GM21423 (cell line): ENCODE measurements at regions not wholly inside any gene's neighbourhood (a gene's known extent, or its start where the extent isn't known, plus 50 kb on each side); places are given as distances from the start of the nearest gene placed in this dataset.
"Not testable (repeated sequence)": the region's sequence is repeated elsewhere in the genome, so short reads cannot be mapped to it uniquely, and the experiment has no call there.

Experiments
- ATAC-seq: cut with Tn5 transposase; IDR thresholded peaks from one replicate; pipeline ENCODE4 v1.9.1; 2021; ENCODE audit warnings: mild to moderate bottlenecking, moderate library complexity; ENCODE audit not compliant: unreplicated experiment

DNA sequence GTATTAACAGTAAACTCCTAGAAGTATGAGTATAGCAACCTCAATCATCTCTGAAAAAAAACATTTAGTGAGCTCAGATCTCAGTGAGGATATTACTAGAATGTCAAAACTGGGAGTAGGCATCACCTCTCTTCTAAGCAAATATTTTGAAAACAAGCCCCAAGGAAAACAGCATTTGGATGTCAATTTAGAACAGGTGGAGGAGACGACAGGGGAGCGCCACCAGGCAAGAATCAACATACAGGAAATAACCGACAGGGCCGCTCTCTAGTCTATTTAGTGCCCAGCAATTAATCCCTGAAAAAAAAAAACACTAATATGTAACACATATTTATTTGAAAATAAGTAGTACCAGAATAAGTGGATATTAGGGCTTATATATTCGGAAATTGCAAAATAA is 940.3 kb upstream of the ADGRL3 start:
- no peak for ATAC-seq

DNA sequence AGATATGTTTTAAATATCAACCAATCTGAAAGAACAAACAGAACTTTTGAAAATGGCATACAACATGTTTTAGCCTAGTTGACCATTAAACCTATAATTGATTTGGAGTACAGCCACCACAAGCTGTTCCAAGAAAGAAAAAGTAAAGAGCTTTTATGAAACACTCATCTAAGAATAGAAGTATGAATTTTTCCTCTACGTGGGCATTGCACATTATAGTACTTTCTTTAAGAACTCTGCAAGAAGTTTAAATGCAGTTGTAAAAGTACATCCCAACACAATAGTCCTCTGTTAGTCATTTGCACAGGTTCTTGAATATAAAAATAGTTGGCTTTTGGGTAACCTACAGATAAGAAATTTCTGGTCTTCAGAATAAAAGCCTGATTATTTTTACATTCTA is 933.6 kb upstream of the ADGRL3 start:
- ATAC-seq, result no peak

DNA sequence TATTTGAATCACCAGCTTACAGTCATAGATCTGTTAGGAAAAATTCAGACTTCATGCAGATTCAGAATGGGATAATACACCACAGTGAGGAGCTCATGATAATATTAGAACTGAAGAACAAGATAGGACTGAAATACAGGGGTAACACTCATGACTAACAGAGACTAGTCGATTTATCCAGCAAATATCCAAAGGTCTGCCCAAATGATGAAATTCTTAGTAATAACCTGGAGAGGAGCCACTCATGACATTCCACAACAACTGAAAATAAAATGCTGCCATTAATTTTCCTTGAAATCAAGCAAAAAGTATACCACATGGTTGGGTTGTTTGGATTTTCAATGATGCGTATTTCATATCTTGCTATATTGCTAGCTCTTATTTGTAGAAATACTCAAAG is 903.7 kb upstream of the ADGRL3 start:
- ATAC-seq, result no peak

DNA sequence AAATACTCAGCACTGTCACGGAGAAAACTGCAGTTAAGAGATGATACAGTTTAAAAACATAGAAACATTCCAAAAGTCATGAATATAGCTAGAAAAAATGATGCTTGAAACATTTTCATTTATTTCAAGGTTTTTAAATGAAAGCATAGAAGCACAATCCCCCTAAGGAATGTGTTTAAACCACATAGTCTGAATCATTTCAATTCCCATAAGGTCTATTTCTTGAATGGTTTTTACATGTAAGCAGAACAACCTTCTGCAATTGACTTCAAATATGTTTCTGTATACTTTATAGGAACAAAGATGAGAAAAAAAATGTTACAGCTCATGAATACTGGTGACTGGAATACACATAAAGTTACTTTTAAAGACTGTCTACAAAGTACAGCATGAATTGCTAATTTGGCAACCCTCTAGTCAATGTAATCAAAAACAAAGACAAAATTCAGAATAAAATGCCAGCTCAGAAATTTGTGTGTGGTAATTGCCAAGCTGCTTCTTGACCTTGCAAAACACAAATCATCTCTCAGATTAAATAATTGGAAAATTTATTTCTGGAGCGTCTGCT is 886.4 kb upstream of the ADGRL3 start:
- ATAC-seq, result no peak

- no peak for ATAC-seq
Observed at GRCh38 chr4:60314416-60314815, 885.7 kb upstream of the ADGRL3 start.

DNA sequence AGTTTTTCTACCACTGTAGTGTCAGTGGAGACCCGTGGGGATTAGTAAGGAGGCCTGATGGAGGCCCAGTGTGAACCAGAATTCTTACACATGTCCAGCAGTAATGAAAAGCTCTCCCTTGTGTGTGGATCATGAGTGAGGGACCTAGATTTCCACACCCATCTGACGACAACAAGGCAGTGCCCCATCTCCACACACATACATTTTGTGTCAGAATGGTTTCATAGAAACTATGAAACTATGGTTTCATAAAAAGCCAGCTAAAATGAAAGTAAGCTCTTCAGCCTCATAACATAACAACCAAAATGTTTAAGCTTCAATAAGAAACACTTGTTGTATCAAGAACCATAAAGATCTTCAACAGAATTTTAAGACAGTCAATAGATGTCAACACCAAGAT is 884.5 kb upstream of the ADGRL3 start:
- no peak for ATAC-seq

DNA sequence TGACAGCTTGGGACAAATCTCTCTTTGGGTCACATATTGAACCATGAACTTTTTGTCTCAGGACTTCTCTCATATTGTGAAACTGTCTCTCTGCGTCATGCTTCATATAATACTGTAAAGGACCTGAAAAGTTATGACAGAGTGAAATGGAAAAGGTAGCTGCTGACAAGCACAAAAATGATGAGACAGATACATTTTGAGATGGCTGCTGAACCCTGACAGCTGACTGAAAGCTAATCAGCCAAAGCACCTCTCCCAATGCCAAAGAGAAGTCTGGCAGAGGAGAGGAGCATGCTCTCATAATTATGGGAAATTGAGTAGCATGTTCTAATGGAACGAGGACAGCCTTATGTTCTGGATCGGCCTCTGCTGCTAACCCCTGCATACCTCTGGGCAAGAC is 873.4 kb upstream of the ADGRL3 start:
- ATAC-seq, result no peak

DNA sequence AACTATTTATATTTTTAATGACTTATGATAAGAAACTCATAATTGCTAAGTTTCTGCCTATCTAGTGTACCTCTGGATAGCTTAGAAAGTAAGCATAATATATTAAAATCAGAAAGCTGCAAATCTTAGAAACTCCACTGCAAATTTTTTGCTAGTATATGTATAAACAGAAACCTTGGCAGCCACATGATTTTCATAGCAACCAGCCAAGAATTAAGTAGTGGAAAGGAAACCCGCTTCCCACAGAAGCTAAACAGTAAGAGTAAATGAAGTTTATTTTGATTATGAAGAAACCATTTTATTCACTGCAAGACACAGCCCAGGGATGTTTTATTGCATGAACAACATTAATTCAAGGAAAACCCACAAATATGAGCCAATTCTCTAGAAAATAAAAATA is 872.5 kb upstream of the ADGRL3 start:
- no peak for ATAC-seq

DNA sequence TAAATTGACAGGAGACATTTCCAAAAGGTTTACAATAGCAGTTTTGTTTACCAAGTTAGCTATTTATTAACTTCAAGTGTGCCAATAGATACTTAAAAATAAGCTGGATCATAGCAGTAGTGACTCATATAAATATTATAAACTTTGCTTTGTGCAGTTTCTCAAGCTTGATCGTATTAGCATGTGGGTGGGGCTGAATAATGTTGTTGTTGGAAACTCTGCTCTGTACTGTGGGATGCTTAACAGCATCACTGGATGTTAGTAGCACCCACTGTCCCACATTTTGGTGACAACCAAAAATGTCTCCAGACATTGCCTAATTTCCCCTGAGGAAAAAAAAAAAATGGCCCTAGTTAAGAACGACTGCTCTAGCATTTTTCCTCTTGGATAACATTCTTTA is 855.2 kb upstream of the ADGRL3 start:
- no peak for ATAC-seq

GRCh38 chr4:60345392-60345791 is 854.7 kb upstream of the ADGRL3 start:
- ATAC-seq, result no peak

- ATAC-seq, result no peak
Observed at GRCh38 chr4:60359746-60360367, 840.3 kb upstream of the ADGRL3 start.

DNA sequence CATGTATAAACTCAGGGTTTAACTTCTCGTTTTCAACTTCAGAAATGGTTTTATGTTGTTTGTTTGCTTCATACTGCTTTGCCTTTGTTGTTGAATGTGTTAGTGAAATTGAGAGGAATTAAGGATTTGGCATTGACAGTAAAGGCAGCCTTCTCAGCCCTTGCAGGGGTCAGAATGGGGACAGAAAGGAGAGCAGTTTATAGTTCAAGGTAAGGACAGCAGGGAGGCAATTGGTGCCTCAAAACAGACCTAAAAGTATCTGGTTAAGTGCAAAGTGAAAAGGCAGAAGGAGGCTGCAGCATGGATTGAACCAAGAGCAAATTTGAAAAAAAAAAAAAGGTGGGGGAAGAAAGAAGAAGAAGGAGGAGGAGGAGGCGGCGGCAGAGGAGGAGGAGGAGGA is 835.0 kb upstream of the ADGRL3 start:
- no peak for ATAC-seq

- ATAC-seq, result no peak
Observed at GRCh38 chr4:60366661-60367060, 833.5 kb upstream of the ADGRL3 start.

DNA sequence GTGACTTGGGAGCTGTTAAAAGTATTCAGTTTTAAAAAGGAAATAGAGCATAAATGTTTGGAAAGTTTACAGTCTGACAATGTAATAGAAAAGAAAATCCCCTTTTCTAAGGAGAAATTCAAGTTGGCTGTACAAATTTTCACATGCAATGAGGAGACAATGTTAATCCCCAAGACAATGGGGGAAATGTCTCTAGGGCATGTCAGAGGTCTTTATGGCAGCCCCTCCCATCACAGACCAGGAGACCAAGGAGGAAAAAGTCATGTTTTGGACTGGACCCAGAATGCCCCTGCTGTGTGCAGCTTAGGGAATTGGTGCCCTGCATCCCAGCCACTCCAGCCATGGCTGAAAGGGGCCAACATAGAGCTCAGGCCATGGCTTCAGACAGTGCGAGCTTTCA is 831.1 kb upstream of the ADGRL3 start:
- ATAC-seq, result no peak

- no peak for ATAC-seq
Observed at GRCh38 chr4:60378010-60378409, 822.1 kb upstream of the ADGRL3 start.

DNA sequence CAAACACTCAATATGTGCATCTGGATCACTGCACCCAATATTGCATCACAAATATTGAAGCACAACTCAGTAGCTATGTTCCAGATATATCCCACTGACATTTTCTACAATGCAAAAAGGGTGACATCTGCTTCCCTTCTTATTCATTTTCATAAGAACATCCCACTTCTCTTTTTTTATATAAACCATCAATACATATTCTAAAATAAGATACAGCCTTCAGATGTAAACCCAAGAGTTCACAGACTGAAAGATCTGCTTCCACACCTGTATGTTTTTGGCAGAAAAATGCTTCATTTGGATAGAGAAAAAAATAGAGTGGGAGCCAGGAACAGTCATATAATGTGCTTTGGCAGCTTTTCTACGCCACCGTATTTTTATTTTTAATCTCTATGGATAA is 815.6 kb upstream of the ADGRL3 start:
- ATAC-seq, result no peak

- ATAC-seq, result no peak
Observed at GRCh38 chr4:60389633-60390032, 810.5 kb upstream of the ADGRL3 start.

DNA sequence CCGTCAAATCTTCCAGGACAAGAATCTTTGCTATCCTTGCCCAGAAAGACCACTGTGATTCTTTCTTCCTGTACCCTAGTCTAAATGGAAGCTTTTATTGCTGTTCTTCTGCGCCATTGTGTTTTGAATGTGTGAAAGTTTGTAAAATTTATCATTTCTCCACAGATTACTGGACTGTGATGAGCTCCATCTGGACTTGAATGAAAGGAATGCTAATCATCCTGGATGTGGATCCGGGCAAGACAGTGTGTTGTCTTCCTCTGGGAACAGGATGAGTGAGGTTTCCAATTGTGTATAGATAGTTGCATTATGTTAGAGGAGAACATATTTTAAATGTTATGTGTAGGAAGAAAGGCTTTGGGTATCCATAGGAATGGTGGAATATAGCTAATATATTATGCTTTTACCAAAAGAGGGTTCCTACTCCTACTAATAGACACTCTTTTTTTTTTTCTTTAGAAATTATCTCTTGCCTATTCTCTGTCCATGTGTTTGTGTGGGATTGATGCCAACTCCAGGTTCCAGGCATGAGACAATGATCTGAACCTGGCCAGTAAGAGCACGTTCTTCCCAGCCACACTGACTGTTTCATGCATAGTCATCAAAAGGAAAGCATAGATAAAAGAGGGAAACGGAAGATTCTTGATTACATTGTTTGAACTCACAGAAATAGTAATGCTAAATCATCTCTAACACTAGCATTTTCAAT is 803.6 kb upstream of the ADGRL3 start:
- no peak for ATAC-seq

- ATAC-seq, result no peak
Observed at GRCh38 chr4:60400593-60400992, 799.5 kb upstream of the ADGRL3 start.

- ATAC-seq, result no peak
Observed at GRCh38 chr4:60404027-60404426, 796.1 kb upstream of the ADGRL3 start.

DNA sequence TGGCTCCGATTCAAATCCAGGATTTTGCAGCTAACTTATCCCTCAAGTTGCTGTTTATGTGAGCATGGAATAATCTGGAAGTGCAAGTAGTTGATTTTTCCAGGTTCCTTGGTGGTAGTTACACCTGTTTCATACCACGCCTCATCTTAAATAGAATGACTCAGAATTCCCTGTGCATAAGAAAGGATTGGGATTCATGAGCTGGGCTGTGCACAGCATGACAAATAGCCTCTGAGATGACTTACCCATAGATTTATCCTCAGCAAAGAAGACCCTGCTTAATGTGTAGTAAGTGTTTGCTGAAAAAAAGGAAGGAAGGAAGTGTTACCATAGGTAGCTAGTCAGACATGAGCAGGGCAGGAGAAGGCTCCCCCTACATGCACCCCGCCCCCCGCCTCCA is 777.7 kb upstream of the ADGRL3 start:
- ATAC-seq, result no peak

GRCh38 chr4:60423573-60424184 is 776.4 kb upstream of the ADGRL3 start:
- not testable (repeated sequence) for ATAC-seq
